ENCODE measurements at regions not wholly inside any gene's neighbourhood (a gene's known extent, or its start where the extent isn't known, plus 50 kb on each side); places are given as distances from the start of the nearest gene placed in this dataset.

- no peak for DNase-seq (ENCODE audit: low read depth in 2 of 2)
- H4K20me1 ChIP-seq (ENCODE audit: control insufficient read depth, extremely low read depth, insufficient read depth, low read length), result no peaks in the 10 kb centered on the region
Measured at GRCh38 chr9:135374591-135374990, 105.0 kb upstream of the PPP1R26 start.

GRCh38 chr9:135375001-135375400 lies 104.6 kb upstream of the PPP1R26 start:
- H3K4me2 ChIP-seq (ENCODE audit: extremely low read depth, insufficient read depth, low read length), result no peak overlapping the region
- H3K4me1 ChIP-seq (ENCODE audit: control insufficient read depth, extremely low read depth, insufficient read depth, low read length), result no peaks in the 10 kb centered on the region
- no peaks in the 10 kb centered on the region for H3K27me3 ChIP-seq (ENCODE audit: control insufficient read depth, insufficient read depth, low read length)
- no peak overlapping the region for H2AFZ ChIP-seq (ENCODE audit: low read length)
- no peaks in the 10 kb centered on the region for H3K79me2 ChIP-seq (ENCODE audit: control insufficient read depth, insufficient read depth, low read length)
- no peak for TF ChIP-seq CTCF (conservative IDR thresholded peaks at IDR 0.05 in 1 of 2, IDR thresholded peaks at IDR 0.05 in 1 of 2; ENCODE audit: low read depth in 1 of 2, low read length in 2 of 2)
- TF ChIP-seq EZH2 (IDR thresholded peaks at IDR 0.05; ENCODE audit: low read length, missing control alignments), result no peak
- no peaks in the 10 kb centered on the region for H3K9me3 ChIP-seq (ENCODE audit: control insufficient read depth, insufficient read depth, low read depth, low read length)
- H3K27ac ChIP-seq (ENCODE audit: insufficient read depth, low read length), result no peak overlapping the region
- H4K20me1 ChIP-seq (ENCODE audit: control insufficient read depth, extremely low read depth, insufficient read depth, low read length), result no peaks in the 10 kb centered on the region
- no peak for DNase-seq (ENCODE audit: low read depth in 2 of 2)
- H3K36me3 ChIP-seq (ENCODE audit: control insufficient read depth, insufficient read depth, low read length), result no peaks in the 10 kb centered on the region
- no peak overlapping the region for H3K9ac ChIP-seq (ENCODE audit: insufficient read depth, low read length)
- no peak overlapping the region for H3K4me3 ChIP-seq (replicated peaks in 1 of 4; ENCODE audit: control extremely low read depth in 1 of 4, insufficient read depth in 1 of 4, low read depth in 3 of 4, low read length in 4 of 4)

More at GRCh38 chr9:135374591-135374990, 105.0 kb upstream of the PPP1R26 start:
- Histone ChIP-seq H3K9ac (ENCODE audit: insufficient read depth, low read length) (no peak overlapping the region), H3K79me2 (ENCODE audit: control insufficient read depth, insufficient read depth, low read length) (no peaks in the 10 kb centered on the region), H3K4me1 (ENCODE audit: control insufficient read depth, extremely low read depth, insufficient read depth, low read length) (no peaks in the 10 kb centered on the region), H3K36me3 (ENCODE audit: control insufficient read depth, insufficient read depth, low read length) (no peaks in the 10 kb centered on the region), H3K27ac (ENCODE audit: insufficient read depth, low read length) (no peak overlapping the region), H2AFZ (ENCODE audit: low read length) (no peak overlapping the region), H3K9me3 (ENCODE audit: control insufficient read depth, insufficient read depth, low read depth, low read length) (no peaks in the 10 kb centered on the region), H3K4me2 (ENCODE audit: extremely low read depth, insufficient read depth, low read length) (no peak overlapping the region), H3K27me3 (ENCODE audit: control insufficient read depth, insufficient read depth, low read length) (no peaks in the 10 kb centered on the region), H3K4me3 (replicated peaks in 1 of 4; ENCODE audit: control extremely low read depth in 1 of 4, insufficient read depth in 1 of 4, low read depth in 3 of 4, low read length in 4 of 4) (no peak overlapping the region)
- no peak for TF ChIP-seq EZH2 (IDR thresholded peaks at IDR 0.05; ENCODE audit: low read length, missing control alignments)
- TF ChIP-seq CTCF (conservative IDR thresholded peaks at IDR 0.05 in 1 of 2, IDR thresholded peaks at IDR 0.05 in 1 of 2; ENCODE audit: low read depth in 1 of 2, low read length in 2 of 2), result no peak

DNA sequence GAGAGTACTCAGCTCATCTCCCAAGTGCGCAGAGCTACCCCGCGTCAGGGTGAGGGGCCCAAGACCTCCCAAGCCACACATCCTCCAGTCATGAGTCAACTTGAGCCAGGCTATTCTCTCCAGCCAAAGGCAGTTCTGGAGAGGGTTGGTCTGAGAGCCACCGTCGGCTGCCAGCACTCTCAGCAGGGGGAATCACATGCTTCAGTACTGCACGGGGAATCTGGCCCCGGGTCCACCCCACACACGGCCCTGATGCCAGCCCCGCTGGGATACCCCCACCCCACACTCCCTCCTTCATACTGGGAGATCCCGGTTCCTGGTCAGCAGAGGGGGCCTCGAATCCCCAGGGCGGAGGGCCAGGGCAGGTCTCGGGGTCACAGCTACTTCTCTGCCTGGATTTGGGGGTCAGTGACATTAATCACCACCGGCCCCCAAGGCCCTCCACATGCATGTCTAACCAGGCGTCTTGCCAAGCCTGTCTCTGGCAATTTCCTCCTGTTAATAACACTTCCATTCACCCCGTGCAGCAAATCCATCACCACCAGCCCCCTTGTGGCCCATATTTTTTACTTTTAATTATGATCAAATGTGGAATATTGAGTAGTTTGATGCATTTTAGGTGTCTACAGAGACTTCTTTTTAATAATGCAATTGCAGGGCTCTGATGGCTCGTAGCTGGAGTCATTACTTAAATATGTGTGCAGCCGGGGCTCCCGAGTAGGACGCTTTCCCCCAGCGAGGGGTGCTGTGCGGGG lies 102.9 kb upstream of the PPP1R26 start:
- H3K4me2 ChIP-seq (ENCODE audit: extremely low read depth, insufficient read depth, low read length), result no peak overlapping the region
- no peaks in the 10 kb centered on the region for H4K20me1 ChIP-seq (ENCODE audit: control insufficient read depth, extremely low read depth, insufficient read depth, low read length)
- H3K4me1 ChIP-seq (ENCODE audit: control insufficient read depth, extremely low read depth, insufficient read depth, low read length), result no peaks in the 10 kb centered on the region
- no peak overlapping the region for H3K27ac ChIP-seq (ENCODE audit: insufficient read depth, low read length)
- H3K9me3 ChIP-seq (ENCODE audit: control insufficient read depth, insufficient read depth, low read depth, low read length), result no peaks in the 10 kb centered on the region
- DNase-seq (ENCODE audit: low read depth in 2 of 2), result no peak
- no peak for TF ChIP-seq CTCF (conservative IDR thresholded peaks at IDR 0.05 in 1 of 2, IDR thresholded peaks at IDR 0.05 in 1 of 2; ENCODE audit: low read depth in 1 of 2, low read length in 2 of 2)
- no peak for TF ChIP-seq EZH2 (IDR thresholded peaks at IDR 0.05; ENCODE audit: low read length, missing control alignments)
- H3K36me3 ChIP-seq (ENCODE audit: control insufficient read depth, insufficient read depth, low read length), result no peaks in the 10 kb centered on the region
- H2AFZ ChIP-seq (ENCODE audit: low read length), result no peak overlapping the region
- no peak overlapping the region for H3K9ac ChIP-seq (ENCODE audit: insufficient read depth, low read length)
- H3K4me3 ChIP-seq (replicated peaks in 1 of 4; ENCODE audit: control extremely low read depth in 1 of 4, insufficient read depth in 1 of 4, low read depth in 3 of 4, low read length in 4 of 4), result no peak overlapping the region
- H3K27me3 ChIP-seq (ENCODE audit: control insufficient read depth, insufficient read depth, low read length), result no peaks in the 10 kb centered on the region
- H3K79me2 ChIP-seq (ENCODE audit: control insufficient read depth, insufficient read depth, low read length), result no peaks in the 10 kb centered on the region
